Ishikawa (cell line): ENCODE measurements at regions not wholly inside any gene's neighbourhood (a gene's known extent, or its start where the extent isn't known, plus 50 kb on each side); places are given as distances from the start of the nearest gene placed in this dataset.

Experiments used
- CEBPB ChIP-seq: IDR thresholded peaks from 2 replicates; pipeline ENCODE4 v1.6.1; 2012
- CREB1 ChIP-seq: IDR thresholded peaks from 2 replicates; pipeline ENCODE4 v1.6.1; 2012; ENCODE audit warnings: low read depth
- EGR1 ChIP-seq: IDR thresholded peaks from 2 replicates; pipeline ENCODE4 v1.6.1; 2012
- EP300 ChIP-seq: IDR thresholded peaks from 2 replicates; pipeline ENCODE4 v1.6.1; 2012; ENCODE audit warnings: borderline replicate concordance
- FOXM1 ChIP-seq: IDR thresholded peaks from 2 replicates; pipeline ENCODE4 v1.6.1; 2012; ENCODE audit warnings: low read depth, borderline replicate concordance
- NFIC ChIP-seq: IDR thresholded peaks from 2 replicates; pipeline ENCODE4 v1.6.1; 2012
- RAD21 ChIP-seq: IDR thresholded peaks from 2 replicates; pipeline ENCODE4 v1.6.1; 2012; ENCODE audit warnings: low read depth
- TAF1 ChIP-seq: IDR thresholded peaks from 2 replicates; pipeline ENCODE4 v1.6.1; 2012; ENCODE audit warnings: low read depth, mild to moderate bottlenecking
- TCF12 ChIP-seq: IDR thresholded peaks from 2 replicates; pipeline ENCODE4 v1.6.1; 2012; ENCODE audit warnings: low read depth
- TEAD4 ChIP-seq: IDR thresholded peaks from 2 replicates; pipeline ENCODE4 v1.6.1; 2012
- YY1 ChIP-seq: IDR thresholded peaks from 2 replicates; pipeline ENCODE4 v1.6.1; 2012; ENCODE audit warnings: low read depth
- ZBTB7A ChIP-seq: IDR thresholded peaks from 2 replicates; pipeline ENCODE4 v1.6.1; 2012; ENCODE audit warnings: low read depth
- TF ChIP-seq, protein P1 (sequence below): IDR thresholded peaks from 2 replicates; pipeline ENCODE4 v1.6.1; 2012
- TF ChIP-seq, protein P2 (sequence below): IDR thresholded peaks from 2 replicates; pipeline ENCODE4 v1.6.1; 2012; ENCODE audit warnings: low read depth, mild to moderate bottlenecking

DNA sequence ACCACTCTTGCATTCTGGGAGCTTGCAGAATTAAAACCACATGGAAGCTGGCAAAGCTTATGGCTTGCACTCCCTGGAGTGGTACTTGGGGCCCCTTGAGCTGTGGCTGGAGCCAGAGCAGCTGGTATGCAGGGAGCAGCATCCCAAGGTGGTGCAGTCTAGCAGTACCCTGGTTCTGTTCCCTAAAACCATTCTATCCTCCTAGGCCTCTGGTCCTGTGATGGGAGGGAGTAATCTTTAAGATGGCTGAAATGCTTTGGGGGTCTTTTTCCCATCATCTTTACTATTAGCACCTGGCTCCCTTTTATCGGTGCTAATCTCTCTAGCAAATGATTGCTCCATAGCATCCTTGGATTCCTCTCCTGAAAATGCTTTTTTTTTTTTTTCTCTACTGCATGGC is 56.1 kb downstream of the MAGEB17 start:
- TF ChIP-seq CEBPB (no peak), TAF1 (no peak), CREB1 (no peak), YY1 (no peak), EP300 (no peak), EGR1 (no peak), TEAD4 (no peak), TCF12 (no peak), RAD21 (no peak), ZBTB7A (no peak), FOXM1 (no peak), NFIC (no peak)
- TF ChIP-seq, protein P1, sequence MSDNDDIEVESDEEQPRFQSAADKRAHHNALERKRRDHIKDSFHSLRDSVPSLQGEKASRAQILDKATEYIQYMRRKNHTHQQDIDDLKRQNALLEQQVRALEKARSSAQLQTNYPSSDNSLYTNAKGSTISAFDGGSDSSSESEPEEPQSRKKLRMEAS: no peak
- TF ChIP-seq, protein P2, sequence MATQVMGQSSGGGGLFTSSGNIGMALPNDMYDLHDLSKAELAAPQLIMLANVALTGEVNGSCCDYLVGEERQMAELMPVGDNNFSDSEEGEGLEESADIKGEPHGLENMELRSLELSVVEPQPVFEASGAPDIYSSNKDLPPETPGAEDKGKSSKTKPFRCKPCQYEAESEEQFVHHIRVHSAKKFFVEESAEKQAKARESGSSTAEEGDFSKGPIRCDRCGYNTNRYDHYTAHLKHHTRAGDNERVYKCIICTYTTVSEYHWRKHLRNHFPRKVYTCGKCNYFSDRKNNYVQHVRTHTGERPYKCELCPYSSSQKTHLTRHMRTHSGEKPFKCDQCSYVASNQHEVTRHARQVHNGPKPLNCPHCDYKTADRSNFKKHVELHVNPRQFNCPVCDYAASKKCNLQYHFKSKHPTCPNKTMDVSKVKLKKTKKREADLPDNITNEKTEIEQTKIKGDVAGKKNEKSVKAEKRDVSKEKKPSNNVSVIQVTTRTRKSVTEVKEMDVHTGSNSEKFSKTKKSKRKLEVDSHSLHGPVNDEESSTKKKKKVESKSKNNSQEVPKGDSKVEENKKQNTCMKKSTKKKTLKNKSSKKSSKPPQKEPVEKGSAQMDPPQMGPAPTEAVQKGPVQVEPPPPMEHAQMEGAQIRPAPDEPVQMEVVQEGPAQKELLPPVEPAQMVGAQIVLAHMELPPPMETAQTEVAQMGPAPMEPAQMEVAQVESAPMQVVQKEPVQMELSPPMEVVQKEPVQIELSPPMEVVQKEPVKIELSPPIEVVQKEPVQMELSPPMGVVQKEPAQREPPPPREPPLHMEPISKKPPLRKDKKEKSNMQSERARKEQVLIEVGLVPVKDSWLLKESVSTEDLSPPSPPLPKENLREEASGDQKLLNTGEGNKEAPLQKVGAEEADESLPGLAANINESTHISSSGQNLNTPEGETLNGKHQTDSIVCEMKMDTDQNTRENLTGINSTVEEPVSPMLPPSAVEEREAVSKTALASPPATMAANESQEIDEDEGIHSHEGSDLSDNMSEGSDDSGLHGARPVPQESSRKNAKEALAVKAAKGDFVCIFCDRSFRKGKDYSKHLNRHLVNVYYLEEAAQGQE: no peak
